Peyer's patch (tissue), 4 donors: ENCODE measurements at regions not wholly inside any gene's neighbourhood (a gene's known extent, or its start where the extent isn't known, plus 50 kb on each side); places are given as distances from the start of the nearest gene placed in this dataset.

Source experiments
- DNase-seq, 3 donors: peaks; one replicate each; pipeline ENCODE4 v3.0.0-alpha.2; 2017 to 2019
- H3K27ac ChIP-seq, 4 donors: fragments of 200-600 bp; sonication (generic); one replicate each; pipeline ENCODE4 v1.5.1; 2016 to 2019
- H3K27me3 ChIP-seq, 2 donors: fragments of 200-600 bp; sonication (generic); one replicate each; pipeline ENCODE4 v1.5.1; 2019
- H3K36me3 ChIP-seq, 3 donors: fragments of 200-600 bp; sonication (generic); one replicate each; pipeline ENCODE4 v1.5.1; 2016 to 2019
- H3K4me1 ChIP-seq, 4 donors: fragments of 200-600 bp; sonication (generic); one replicate each; pipeline ENCODE4 v1.5.1; 2016 to 2019
- H3K4me3 ChIP-seq, 4 donors: fragments of 200-600 bp; sonication (generic); 1 replicate in 3 of 4; 2 replicates in 1 of 4; pipeline ENCODE4 v1.5.1; 2016 to 2019; ENCODE audit warnings: mild to moderate bottlenecking in 1 of 4
- H3K9me3 ChIP-seq, 4 donors: fragments of 200-600 bp; sonication (generic); one replicate each; pipeline ENCODE4 v1.5.1; 2016 to 2019; ENCODE audit warnings: mild to moderate bottlenecking in 1 of 4
- POLR2A ChIP-seq, 2 donors: fragments of 450-650 bp; IDR thresholded peaks; one replicate each; pipeline ENCODE4 v1.5.1; 2017; ENCODE audit warnings: antibody characterized with exemption in 2 of 2, mild to moderate bottlenecking in 2 of 2, moderate library complexity in 2 of 2
- TF ChIP-seq, protein P1 (sequence below), 6 experiments: fragments of 450-650 bp in 4 of 6; fragments of 200-600 bp in 2 of 6; sonication (generic) in 1 of 6; IDR thresholded peaks; one replicate each; pipeline ENCODE4 v1.5.1; 2017 to 2019; ENCODE audit warnings: antibody characterized with exemption in 6 of 6, mild to moderate bottlenecking in 3 of 6, moderate library complexity in 1 of 6

DNA sequence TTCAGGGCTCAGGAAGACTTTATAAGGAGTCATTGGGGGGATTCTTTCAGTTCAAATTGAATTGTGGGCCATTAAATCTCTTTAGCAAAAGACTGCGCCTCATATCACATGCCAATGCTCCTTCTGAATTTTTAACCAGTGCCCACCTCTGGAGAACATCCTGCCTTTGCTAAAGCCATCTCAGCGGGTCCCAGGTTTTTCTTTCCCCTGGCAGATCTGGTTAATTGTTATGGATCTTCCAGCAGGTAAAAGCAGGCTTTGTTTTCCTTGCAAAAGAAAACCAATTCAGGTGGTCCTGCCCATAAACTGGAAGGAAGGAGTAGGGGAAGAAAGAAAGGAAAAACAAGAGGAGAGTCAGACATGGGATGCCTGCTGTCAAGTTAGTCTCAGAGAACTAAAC is 298.2 kb downstream of the LRFN2 start:
- Histone ChIP-seq H3K4me1 (no peaks in the 10 kb centered on the region), H3K9me3 (no peaks in the 10 kb centered on the region), H3K27me3 (no peaks in the 10 kb centered on the region), H3K36me3 (no peaks in the 10 kb centered on the region), H3K27ac (no peak overlapping the region), H3K4me3 (no peak overlapping the region)
- no peak for DNase-seq
- TF ChIP-seq POLR2A (IDR thresholded peaks at IDR 0.05): no peak
- TF ChIP-seq, protein P1, sequence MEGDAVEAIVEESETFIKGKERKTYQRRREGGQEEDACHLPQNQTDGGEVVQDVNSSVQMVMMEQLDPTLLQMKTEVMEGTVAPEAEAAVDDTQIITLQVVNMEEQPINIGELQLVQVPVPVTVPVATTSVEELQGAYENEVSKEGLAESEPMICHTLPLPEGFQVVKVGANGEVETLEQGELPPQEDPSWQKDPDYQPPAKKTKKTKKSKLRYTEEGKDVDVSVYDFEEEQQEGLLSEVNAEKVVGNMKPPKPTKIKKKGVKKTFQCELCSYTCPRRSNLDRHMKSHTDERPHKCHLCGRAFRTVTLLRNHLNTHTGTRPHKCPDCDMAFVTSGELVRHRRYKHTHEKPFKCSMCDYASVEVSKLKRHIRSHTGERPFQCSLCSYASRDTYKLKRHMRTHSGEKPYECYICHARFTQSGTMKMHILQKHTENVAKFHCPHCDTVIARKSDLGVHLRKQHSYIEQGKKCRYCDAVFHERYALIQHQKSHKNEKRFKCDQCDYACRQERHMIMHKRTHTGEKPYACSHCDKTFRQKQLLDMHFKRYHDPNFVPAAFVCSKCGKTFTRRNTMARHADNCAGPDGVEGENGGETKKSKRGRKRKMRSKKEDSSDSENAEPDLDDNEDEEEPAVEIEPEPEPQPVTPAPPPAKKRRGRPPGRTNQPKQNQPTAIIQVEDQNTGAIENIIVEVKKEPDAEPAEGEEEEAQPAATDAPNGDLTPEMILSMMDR (IDR thresholded peaks at IDR 0.05): no peak

DNA sequence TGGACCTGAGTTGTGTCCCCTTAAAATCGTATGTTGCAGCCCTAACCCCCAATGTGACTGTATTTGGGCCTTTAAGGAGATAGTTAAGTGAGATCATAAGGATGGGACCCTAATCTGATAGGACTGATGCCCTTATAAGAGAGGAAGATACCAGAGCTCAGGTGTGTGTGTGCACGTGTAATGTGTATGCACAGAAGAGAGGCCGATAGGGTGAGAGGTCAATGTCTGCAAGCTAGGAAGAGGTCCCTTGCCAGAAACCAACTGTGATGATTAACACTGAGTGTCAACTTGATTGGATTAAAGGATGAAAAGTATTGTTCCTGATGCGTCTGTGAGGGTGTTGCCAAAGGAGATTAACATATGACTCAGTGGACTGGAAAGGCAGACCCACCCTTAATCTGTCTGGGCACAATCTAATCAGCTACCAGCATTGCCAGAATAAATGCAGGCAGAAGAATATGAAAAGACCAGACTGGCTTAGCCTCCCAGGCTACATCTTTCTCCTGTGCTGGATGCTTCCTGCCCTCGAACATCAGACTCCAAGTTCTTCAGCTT is 299.8 kb downstream of the LRFN2 start:
- TF ChIP-seq, protein P1 (IDR thresholded peaks at IDR 0.05): no peak
- TF ChIP-seq POLR2A (IDR thresholded peaks at IDR 0.05): no peak
- Histone ChIP-seq H3K27me3 (no peaks in the 10 kb centered on the region), H3K4me1 (no peaks in the 10 kb centered on the region), H3K4me3 (no peak overlapping the region), H3K36me3 (no peaks in the 10 kb centered on the region), H3K27ac (no peak overlapping the region), H3K9me3 (no peaks in the 10 kb centered on the region)
- no peak for DNase-seq

DNA sequence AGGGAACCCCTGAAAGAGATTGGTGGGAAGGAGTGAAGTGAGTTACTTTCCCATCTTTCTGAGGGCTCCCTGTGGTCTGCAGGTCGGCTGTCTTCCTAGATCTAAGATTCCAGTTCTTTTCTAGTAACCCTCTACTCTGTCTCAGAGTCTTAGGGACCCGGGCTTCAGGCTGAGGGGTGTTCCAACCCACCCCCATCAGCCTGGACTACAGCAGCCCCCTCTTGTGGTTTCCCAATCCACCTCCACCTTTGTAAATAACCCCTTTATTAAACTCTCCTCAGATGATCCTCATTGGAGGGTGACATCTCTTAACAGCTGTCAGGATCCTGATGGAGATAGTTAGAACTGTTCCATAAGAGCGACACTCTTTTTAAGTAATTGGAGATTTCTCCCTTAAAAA is 300.4 kb downstream of the LRFN2 start:
- H3K9me3 ChIP-seq: no peaks in the 10 kb centered on the region
- H3K27me3 ChIP-seq: no peaks in the 10 kb centered on the region
- no peak overlapping the region for H3K4me3 ChIP-seq
- DNase-seq: no peak
- TF ChIP-seq, protein P1 (IDR thresholded peaks at IDR 0.05): no peak
- TF ChIP-seq POLR2A (IDR thresholded peaks at IDR 0.05): no peak
- H3K36me3 ChIP-seq: no peaks in the 10 kb centered on the region
- no peaks in the 10 kb centered on the region for H3K4me1 ChIP-seq
- no peak overlapping the region for H3K27ac ChIP-seq

DNA sequence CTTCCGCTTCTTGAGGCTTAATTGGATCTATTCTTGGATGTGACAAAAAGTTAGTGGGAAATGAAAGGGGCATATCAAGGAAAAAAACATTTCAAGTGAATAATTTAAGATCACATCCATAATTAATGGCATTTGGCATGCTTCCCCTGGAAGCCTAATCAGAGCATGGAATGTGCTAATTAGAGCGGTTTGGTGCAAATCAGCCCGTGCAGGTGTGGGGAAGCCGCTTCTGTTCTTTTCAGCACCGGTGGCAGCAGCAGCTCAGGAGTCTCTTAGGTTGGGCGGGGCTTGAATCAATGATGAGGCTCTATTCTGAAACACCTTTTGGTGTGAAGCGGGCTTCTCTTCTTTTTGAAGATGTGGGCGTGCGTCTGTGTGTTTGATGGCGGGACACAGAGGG is 301.2 kb downstream of the LRFN2 start:
- Histone ChIP-seq H3K36me3 (no peaks in the 10 kb centered on the region), H3K4me1 (no peaks in the 10 kb centered on the region)
- TF ChIP-seq, protein P1 (IDR thresholded peaks at IDR 0.05): no peak
- TF ChIP-seq POLR2A (IDR thresholded peaks at IDR 0.05): no peak

DNA sequence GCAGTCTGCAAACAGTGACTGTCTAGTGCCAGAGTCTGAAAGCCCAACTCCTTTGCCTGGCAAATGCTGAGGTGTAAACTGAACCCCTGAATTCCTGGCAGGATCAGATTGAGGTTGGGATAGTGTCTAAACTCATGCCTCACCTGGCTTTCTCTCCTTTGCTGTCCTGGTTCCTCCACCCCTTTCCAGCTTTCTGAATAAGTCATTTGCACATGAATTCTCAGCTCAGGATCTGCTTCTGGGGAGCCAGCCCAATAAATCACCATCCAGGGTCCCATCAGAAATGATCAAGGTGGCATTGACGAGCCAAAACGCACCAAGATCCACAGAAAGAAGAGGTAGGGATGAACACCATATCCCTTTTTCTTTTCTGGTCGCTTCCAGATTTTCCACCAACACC is 301.6 kb downstream of the LRFN2 start:
- TF ChIP-seq, protein P1 (IDR thresholded peaks at IDR 0.05): no peak
- TF ChIP-seq POLR2A (IDR thresholded peaks at IDR 0.05): no peak
- no peaks in the 10 kb centered on the region for H3K27me3 ChIP-seq
- no peak for DNase-seq
- H3K36me3 ChIP-seq: no peaks in the 10 kb centered on the region
- H3K4me1 ChIP-seq: no peaks in the 10 kb centered on the region
- no peaks in the 10 kb centered on the region for H3K9me3 ChIP-seq
- H3K27ac ChIP-seq: no peak overlapping the region
- H3K4me3 ChIP-seq: no peak overlapping the region

More for the DNA sequence above, 301.2 kb downstream of the LRFN2 start:
- H3K27ac ChIP-seq: no peak overlapping the region
- no peaks in the 10 kb centered on the region for H3K27me3 ChIP-seq
- no peak for DNase-seq
- no peak overlapping the region for H3K4me3 ChIP-seq
- no peaks in the 10 kb centered on the region for H3K9me3 ChIP-seq

DNA sequence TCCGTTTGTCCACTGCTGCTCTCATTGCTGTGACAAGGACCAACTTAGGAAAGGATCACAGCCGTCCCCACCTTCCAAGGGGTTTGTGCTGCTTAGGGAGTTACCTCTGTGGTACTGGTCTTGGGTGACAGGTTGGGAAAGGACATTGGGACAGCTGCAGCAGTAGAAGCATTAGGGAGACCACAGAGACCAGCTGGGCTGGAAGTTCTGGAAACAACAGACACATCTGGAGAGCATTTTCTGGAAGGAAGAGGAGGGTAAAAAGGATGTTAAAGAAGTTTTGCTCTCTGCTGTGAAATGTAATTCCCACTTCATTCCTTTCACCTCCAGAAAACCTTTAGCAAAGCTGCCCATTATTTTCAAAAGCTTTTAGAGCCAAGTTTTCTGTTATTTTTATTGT is 304.2 kb downstream of the LRFN2 start:
- Histone ChIP-seq H3K4me1 (no peaks in the 10 kb centered on the region), H3K36me3 (no peaks in the 10 kb centered on the region), H3K27me3 (no peaks in the 10 kb centered on the region), H3K9me3 (no peaks in the 10 kb centered on the region), H3K27ac (no peak overlapping the region), H3K4me3 (no peak overlapping the region)
- TF ChIP-seq, protein P1 (IDR thresholded peaks at IDR 0.05): no peak
- TF ChIP-seq POLR2A (IDR thresholded peaks at IDR 0.05): no peak
- DNase-seq: no peak
